Keratinocyte (primary cell): ENCODE measurements at regions not wholly inside any gene's neighbourhood (a gene's known extent, or its start where the extent isn't known, plus 50 kb on each side); places are given as distances from the start of the nearest gene placed in this dataset.

ENCODE experiments used
- DNase-seq: peaks from one replicate; pipeline ENCODE4 v3.0.0-alpha.2; 2011; ENCODE audit warnings: low read depth, missing footprints, low spot score
- FAIRE-seq: peaks from 2 replicates; lab custom pipeline; 2011; peaks lifted over from hg19 to GRCh38; lab: Jason Lieb, UNC
- H2AFZ ChIP-seq: 2 replicates; pipeline ENCODE4 v1.6.0; 2012; ENCODE audit warnings: low read length, control low read depth, inconsistent platforms; ENCODE audit not compliant: control insufficient read depth
- H3K27ac ChIP-seq: 2 replicates; pipeline ENCODE4 v1.5.1; 2011; ENCODE audit warnings: low read length; ENCODE audit not compliant: control insufficient read depth, insufficient read depth
- H3K27me3 ChIP-seq: 3 replicates; pipeline ENCODE4 v1.6.0; 2011; ENCODE audit warnings: low read length; ENCODE audit not compliant: control insufficient read depth, insufficient read depth; ENCODE audit errors: extremely low read depth
- H3K36me3 ChIP-seq, 2 experiments: 2 replicates in 1 of 2; 3 replicates in 1 of 2; pipeline ENCODE4 v1.5.1; 2011; ENCODE audit warnings: low read length in 2 of 2, mild to moderate bottlenecking in 1 of 2; ENCODE audit not compliant: control insufficient read depth in 2 of 2, insufficient read depth in 2 of 2; ENCODE audit errors: extremely low read depth in 1 of 2
- H3K4me1 ChIP-seq: 3 replicates; pipeline ENCODE4 v1.5.1; 2011; ENCODE audit warnings: low read length; ENCODE audit not compliant: control insufficient read depth, insufficient read depth; ENCODE audit errors: extremely low read depth
- H3K4me2 ChIP-seq: 3 replicates; pipeline ENCODE4 v1.6.0; 2011; ENCODE audit warnings: low read depth, low read length; ENCODE audit not compliant: control insufficient read depth, insufficient read depth; ENCODE audit errors: extremely low read depth
- H3K4me3 ChIP-seq, 3 experiments: fragments of 200-600 bp in 1 of 3; sonication (generic) in 1 of 3; 2 replicates in 2 of 3; 3 replicates in 1 of 3; pipeline ENCODE4 v1.5.1; 2011 to 2016; ENCODE audit warnings: low read length in 3 of 3, mild to moderate bottlenecking in 3 of 3, control low read depth in 2 of 3, inconsistent platforms in 1 of 3, low read depth in 1 of 3, mixed read lengths in 1 of 3, mixed run types in 1 of 3, moderate library complexity in 1 of 3; ENCODE audit not compliant: control insufficient read depth in 2 of 3, insufficient read depth in 2 of 3; ENCODE audit errors: extremely low read depth in 1 of 3
- H3K79me2 ChIP-seq: 2 replicates; pipeline ENCODE4 v1.6.0; 2012; ENCODE audit warnings: low read length; ENCODE audit not compliant: control insufficient read depth, insufficient read depth
- H3K9ac ChIP-seq: 3 replicates; pipeline ENCODE4 v1.6.0; 2011; ENCODE audit warnings: low read length; ENCODE audit not compliant: control insufficient read depth, insufficient read depth; ENCODE audit errors: extremely low read depth
- H3K9me1 ChIP-seq: 3 replicates; pipeline ENCODE4 v1.6.0; 2011; ENCODE audit warnings: low read length; ENCODE audit not compliant: control insufficient read depth, insufficient read depth; ENCODE audit errors: extremely low read depth
- H3K9me3 ChIP-seq: 2 replicates; pipeline ENCODE4 v1.5.1; 2012; ENCODE audit warnings: low read depth, low read length; ENCODE audit not compliant: control insufficient read depth
- H4K20me1 ChIP-seq: 3 replicates; pipeline ENCODE4 v1.6.0; 2011; ENCODE audit warnings: low read length; ENCODE audit not compliant: control insufficient read depth, insufficient read depth; ENCODE audit errors: extremely low read depth
- EZH2 ChIP-seq: IDR thresholded peaks from one replicate; pipeline ENCODE4 v1.6.1; 2012; ENCODE audit warnings: inconsistent platforms, mild to moderate bottlenecking, low read length, moderate library complexity
- dilution Hi-C: fragments of 300-500 bp; cut with MboI; formaldehyde crosslinking; loops from one replicate; pipeline ENCODE4 v1.7.0; 2020; ENCODE audit warnings: low sequenced_read_pairs; ENCODE audit not compliant: extremely low pct_ligation_motif_present
- TF ChIP-seq, protein P1 (sequence below), 3 experiments: IDR thresholded peaks in 1 of 3; conservative IDR thresholded peaks in 1 of 3; optimal IDR thresholded peaks in 1 of 3; 2 replicates in 2 of 3; 3 replicates in 1 of 3; pipeline versions ENCODE3 to v1.5.1; 2011; ENCODE audit warnings: low read length in 3 of 3, mild to moderate bottlenecking in 3 of 3, moderate library complexity in 2 of 3, control low read depth in 1 of 3, inconsistent platforms in 1 of 3; ENCODE audit not compliant: insufficient read depth in 2 of 3; ENCODE audit errors: extremely low read depth in 1 of 3

DNA sequence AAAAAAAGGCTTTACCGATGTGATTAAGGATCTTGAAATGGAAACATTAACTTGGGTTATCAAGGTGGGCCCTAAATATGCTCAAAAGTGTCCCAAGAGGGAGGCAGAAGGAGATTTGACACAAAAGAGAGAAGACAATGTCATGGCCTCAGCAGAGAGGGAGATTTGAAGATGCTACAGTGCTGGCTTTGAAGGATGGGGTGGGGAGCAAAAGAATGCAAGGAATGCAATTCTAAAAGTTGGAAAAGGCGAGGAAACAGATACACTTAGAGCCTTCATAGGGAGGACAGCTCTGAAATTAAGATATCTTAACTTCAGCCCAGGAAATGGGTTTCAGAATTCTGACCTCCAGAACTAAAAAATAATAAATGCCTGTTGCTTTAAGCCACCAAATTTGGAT, 314.5 kb upstream of the CCDC54 start:
- Histone ChIP-seq H3K4me3 (no peak overlapping the region), H3K9ac (no peak overlapping the region), H3K79me2 (no peaks in the 10 kb centered on the region), H3K4me2 (no peak overlapping the region), H2AFZ (no peak overlapping the region), H3K9me1 (no peaks in the 10 kb centered on the region), H4K20me1 (no peaks in the 10 kb centered on the region), H3K27me3 (no peaks in the 10 kb centered on the region), H3K36me3 (no peaks in the 10 kb centered on the region), H3K27ac (no peak overlapping the region), H3K4me1 (peaks cover 2% of the 10 kb centered on the region), H3K9me3 (no peaks in the 10 kb centered on the region)
- DNase-seq (no peak), FAIRE-seq (no peak)
- TF ChIP-seq EZH2 = no peak
- TF ChIP-seq, protein P1, sequence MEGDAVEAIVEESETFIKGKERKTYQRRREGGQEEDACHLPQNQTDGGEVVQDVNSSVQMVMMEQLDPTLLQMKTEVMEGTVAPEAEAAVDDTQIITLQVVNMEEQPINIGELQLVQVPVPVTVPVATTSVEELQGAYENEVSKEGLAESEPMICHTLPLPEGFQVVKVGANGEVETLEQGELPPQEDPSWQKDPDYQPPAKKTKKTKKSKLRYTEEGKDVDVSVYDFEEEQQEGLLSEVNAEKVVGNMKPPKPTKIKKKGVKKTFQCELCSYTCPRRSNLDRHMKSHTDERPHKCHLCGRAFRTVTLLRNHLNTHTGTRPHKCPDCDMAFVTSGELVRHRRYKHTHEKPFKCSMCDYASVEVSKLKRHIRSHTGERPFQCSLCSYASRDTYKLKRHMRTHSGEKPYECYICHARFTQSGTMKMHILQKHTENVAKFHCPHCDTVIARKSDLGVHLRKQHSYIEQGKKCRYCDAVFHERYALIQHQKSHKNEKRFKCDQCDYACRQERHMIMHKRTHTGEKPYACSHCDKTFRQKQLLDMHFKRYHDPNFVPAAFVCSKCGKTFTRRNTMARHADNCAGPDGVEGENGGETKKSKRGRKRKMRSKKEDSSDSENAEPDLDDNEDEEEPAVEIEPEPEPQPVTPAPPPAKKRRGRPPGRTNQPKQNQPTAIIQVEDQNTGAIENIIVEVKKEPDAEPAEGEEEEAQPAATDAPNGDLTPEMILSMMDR (optimal IDR thresholded peaks at IDR 0.05 in 1 of 3, IDR thresholded peaks at IDR 0.05 in 1 of 3, conservative IDR thresholded peaks at IDR 0.05 in 1 of 3; ENCODE audit: extremely low read depth in 1 of 3, insufficient read depth in 2 of 3, low read length in 3 of 3) = no peak
- dilution Hi-C loops = no loop called here

DNA sequence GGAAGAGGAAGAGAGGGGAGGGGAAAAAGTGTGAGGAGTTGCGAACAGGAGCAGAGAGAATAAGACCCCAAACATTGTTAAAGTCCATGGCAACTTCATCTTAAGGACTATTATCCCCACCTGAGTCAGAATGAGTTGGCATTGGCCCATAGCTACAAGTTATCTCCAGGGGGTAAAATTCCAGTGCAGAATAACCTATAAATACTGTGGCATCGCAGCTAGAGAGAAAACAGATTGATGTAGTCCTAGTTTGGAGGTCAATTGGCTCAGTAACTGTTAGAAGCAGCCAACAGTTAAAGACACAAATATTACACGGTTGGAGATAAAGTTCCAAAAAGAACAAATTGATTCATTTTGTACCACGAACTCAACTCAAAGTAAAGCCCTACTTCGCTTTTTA, 313.9 kb upstream of the CCDC54 start:
- no peak overlapping the region for H2AFZ ChIP-seq
- TF ChIP-seq, protein P1 (optimal IDR thresholded peaks at IDR 0.05 in 1 of 3, IDR thresholded peaks at IDR 0.05 in 1 of 3, conservative IDR thresholded peaks at IDR 0.05 in 1 of 3; ENCODE audit: extremely low read depth in 1 of 3, insufficient read depth in 2 of 3, low read length in 3 of 3) = no peak
- TF ChIP-seq EZH2 = no peak
- no peak overlapping the region for H3K4me3 ChIP-seq
- H3K4me1 ChIP-seq = peaks cover 2% of the 10 kb centered on the region
- H3K9ac ChIP-seq = no peak overlapping the region
- no peaks in the 10 kb centered on the region for H4K20me1 ChIP-seq
- no peaks in the 10 kb centered on the region for H3K79me2 ChIP-seq
- H3K27ac ChIP-seq = no peak overlapping the region
- dilution Hi-C loops = no loop called here
- H3K9me3 ChIP-seq = no peaks in the 10 kb centered on the region
- H3K27me3 ChIP-seq = no peaks in the 10 kb centered on the region
- DNase-seq (no peak), FAIRE-seq (no peak)
- H3K36me3 ChIP-seq = no peaks in the 10 kb centered on the region
- H3K4me2 ChIP-seq = no peak overlapping the region
- no peaks in the 10 kb centered on the region for H3K9me1 ChIP-seq
